ENCODE measurements at regions not wholly inside any gene's neighbourhood (a gene's known extent, or its start where the extent isn't known, plus 50 kb on each side); places are given as distances from the start of the nearest gene placed in this dataset.

- TF ChIP-seq RBBP5 (IDR thresholded peaks at IDR 0.05; ENCODE audit: borderline replicate concordance, low read depth, low read length) (no peak), MAFK (IDR thresholded peaks at IDR 0.05; ENCODE audit: low read depth, low read length) (no peak)
Observed at GRCh38 chr1:60994369-60994768, 88.0 kb upstream of the NFIA start (continued).
